ENCODE measurements at regions not wholly inside any gene's neighbourhood (a gene's known extent, or its start where the extent isn't known, plus 50 kb on each side); places are given as distances from the start of the nearest gene placed in this dataset.

DNA sequence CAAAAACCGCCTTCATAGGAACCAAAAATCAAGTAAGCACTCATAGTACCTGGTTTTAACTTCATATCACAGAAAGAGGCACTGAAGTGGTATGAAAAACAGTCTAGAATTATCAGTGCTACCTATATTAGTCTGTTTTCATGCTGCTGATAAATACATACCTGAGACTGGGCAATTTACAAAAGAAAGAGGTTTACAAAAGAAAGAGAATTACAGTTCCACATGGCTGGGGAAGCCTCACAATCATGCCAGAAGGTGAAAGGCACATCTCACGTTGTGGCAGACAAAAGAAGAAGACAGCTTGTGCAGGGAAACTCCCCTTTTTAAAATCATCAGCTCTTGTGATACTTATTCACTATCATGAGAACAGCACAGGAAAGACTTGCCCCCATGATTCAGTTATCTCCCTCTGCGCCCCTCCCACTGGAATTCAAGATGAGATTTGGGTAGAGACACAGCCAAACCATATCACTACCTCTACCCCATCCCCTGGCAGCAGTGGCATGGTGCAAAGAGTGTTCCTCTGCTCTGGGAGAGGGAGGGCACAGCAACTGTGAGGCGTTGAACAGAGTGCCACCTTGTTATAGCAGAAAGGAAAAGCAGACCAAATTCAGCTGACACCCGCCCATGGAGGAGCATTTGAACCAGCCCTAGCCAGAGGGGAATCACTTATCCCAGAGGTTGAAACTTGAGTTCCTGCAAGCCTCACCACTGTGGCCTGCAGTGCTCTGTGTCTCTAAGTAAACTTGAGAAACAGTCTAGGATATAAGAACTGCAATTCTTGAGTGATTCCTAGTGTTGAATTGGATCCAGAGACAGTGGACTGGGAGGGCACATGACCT lies 61.9 kb upstream of the PTPRZ1 start:
- no peak overlapping the region for H3K27ac ChIP-seq

DNA sequence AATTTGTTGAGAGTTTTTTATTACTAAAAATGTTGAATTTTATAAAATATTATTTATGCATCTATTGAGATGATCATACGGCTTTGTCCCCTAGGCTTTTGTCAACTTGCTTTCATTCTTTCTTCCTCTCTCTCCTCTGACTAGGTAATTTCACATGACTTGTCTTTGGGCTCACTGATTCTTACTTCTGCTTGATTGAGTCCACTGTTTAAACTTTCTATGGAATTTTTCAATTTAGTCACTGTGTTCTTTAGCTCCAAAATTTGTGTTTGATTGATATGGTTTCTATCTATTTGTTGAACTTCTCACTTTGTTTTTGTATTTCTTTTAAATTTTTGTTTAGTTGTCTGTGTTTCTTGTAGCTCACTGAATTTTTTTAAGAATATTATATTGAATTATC lies 65.9 kb upstream of the PTPRZ1 start:
- H3K27ac ChIP-seq, result no peak overlapping the region
- no peak for TF ChIP-seq CTCF (conservative IDR thresholded peaks at IDR 0.05)

More for the DNA sequence above, 61.9 kb upstream of the PTPRZ1 start:
- no peak for TF ChIP-seq CTCF (conservative IDR thresholded peaks at IDR 0.05)

- no peak overlapping the region for H3K27ac ChIP-seq
- no peak for TF ChIP-seq CTCF (conservative IDR thresholded peaks at IDR 0.05)
Measured at GRCh38 chr7:121803039-121803438, 69.9 kb upstream of the PTPRZ1 start.

DNA sequence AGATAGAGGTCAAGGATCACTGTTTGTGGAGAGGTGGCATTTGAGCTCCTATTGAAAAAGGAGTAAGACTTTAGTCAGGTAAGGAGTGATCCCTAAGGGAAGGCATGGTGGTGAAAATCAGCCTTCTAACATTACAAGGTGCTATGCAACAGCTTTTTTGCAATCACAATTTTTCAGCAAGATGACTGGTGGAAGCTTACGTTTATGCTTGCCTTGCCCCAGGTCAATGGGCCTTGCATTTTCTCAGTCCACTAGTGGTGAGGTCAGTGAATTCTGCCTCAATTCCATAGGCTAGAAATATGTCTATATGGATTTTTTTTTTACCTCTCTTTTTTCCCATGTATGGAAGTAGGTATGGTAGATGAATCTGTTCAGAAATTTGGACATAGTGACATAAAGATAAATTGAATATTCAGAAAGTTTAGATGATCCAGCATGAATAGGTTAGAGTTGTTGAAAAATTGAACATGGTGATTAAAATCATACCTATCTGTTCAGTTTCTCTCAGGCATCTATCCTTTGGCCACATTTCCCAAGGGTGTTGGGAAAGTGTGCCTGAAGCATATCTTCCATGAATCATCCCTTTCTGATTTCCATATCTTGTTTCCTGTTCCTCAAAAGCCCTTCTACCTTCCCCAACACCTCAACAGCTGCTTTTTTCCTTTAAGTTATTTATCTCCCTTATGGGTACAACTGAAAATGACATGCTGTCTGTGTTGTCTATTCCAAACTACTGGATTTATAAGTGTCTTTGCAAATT lies 71.9 kb upstream of the PTPRZ1 start:
- H3K27ac ChIP-seq, result no peak overlapping the region
- no peak for TF ChIP-seq CTCF (conservative IDR thresholded peaks at IDR 0.05)

DNA sequence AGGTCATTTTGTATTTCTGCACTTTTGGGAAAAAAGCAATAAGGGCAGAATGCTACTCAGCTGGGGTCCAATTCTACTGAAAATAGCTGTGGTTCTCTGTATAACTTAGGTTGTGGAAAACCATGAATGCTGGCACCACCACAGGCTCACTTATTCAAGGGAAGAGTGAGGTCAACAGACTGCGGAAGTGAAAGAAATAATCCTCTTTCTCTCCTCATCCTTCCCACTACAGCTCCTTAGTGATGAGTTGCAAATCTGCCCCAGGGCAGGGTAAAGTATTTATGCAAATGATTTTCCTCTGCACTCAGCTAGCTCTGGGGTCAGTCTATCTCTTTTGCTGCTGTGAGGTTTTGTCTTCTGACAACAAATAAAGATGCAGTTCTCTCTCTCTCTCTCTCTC lies 74.1 kb upstream of the PTPRZ1 start:
- H3K27ac ChIP-seq, result no peak overlapping the region
- TF ChIP-seq CTCF (conservative IDR thresholded peaks at IDR 0.05), result no peak

- no peak overlapping the region for H3K27ac ChIP-seq
- no peak for TF ChIP-seq CTCF (conservative IDR thresholded peaks at IDR 0.05)
Measured at GRCh38 chr7:121798453-121798840, 74.5 kb upstream of the PTPRZ1 start.

DNA sequence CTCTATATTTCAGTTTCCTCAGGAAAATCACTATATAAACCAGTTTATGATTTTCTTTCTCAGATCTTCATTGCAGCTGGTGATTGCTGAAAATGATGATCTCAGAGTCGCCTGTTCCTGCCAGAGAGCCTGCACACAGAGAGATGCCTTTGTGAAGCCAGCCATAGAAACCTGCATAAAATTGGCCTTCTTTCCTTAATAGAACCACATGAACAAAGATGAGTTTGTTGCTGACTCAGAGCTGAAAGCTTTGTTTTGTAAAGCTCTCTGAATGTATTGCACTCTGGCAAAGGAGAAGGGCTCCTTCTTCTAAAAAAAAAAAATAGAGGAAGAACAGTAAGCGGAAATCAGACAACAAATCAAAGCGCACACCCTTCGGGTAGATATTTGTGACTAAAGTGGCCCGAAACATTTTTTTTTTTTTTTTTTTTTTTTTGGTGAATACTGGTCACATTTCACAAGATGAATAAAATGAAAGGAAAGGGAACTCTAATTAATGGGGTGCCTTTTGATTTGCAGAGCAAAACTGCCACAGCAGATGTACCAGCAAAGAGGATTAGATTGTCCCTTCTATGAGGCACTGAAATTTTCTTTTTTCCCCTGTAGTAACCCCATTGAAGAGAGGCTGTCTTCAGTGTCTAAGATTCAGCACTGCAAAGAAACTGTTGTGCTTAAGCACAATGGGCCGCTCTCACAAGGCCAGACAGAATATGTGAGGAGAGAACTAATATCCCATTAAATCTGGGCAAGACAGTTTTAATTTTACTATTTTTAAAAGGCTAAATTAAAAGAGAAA lies 75.1 kb upstream of the PTPRZ1 start:
- no peak for TF ChIP-seq CTCF (conservative IDR thresholded peaks at IDR 0.05)
- H3K27ac ChIP-seq, result no peak overlapping the region
